LoVo (cell line): ENCODE measurements at regions not wholly inside any gene's neighbourhood (a gene's known extent, or its start where the extent isn't known, plus 50 kb on each side); places are given as distances from the start of the nearest gene placed in this dataset.

Experiments used
- DNase-seq: peaks from one replicate; pipeline ENCODE4 v3.0.0-alpha.2; 2016; ENCODE audit warnings: low spot score

GRCh38 chr10:107443326-107443725 lies 278.8 kb upstream of the SORCS1 start:
- DNase-seq, result no peak

- DNase-seq, result no peak
Measured at GRCh38 chr10:107442035-107442505, 277.6 kb upstream of the SORCS1 start.

GRCh38 chr10:107440741-107441140 lies 276.2 kb upstream of the SORCS1 start:
- DNase-seq, result no peak

GRCh38 chr10:107437921-107438320 lies 273.4 kb upstream of the SORCS1 start:
- DNase-seq, result no peak

GRCh38 chr10:107436568-107436967 lies 272.1 kb upstream of the SORCS1 start:
- DNase-seq, result no peak

- no peak for DNase-seq
Measured at GRCh38 chr10:107434854-107435253, 270.3 kb upstream of the SORCS1 start.

- DNase-seq, result no peak
Measured at GRCh38 chr10:107434201-107434600, 269.7 kb upstream of the SORCS1 start.

GRCh38 chr10:107433605-107434004 lies 269.1 kb upstream of the SORCS1 start:
- DNase-seq, result no peak

- DNase-seq, result no peak
Measured at GRCh38 chr10:107430446-107430845, 265.9 kb upstream of the SORCS1 start.

- DNase-seq, result no peak
Measured at GRCh38 chr10:107427016-107427415, 262.5 kb upstream of the SORCS1 start.

GRCh38 chr10:107425931-107426553 lies 261.5 kb upstream of the SORCS1 start:
- no peak for DNase-seq

GRCh38 chr10:107424628-107425027 lies 260.1 kb upstream of the SORCS1 start:
- DNase-seq, result no peak

- no peak for DNase-seq
Measured at GRCh38 chr10:107423903-107424302, 259.4 kb upstream of the SORCS1 start.

GRCh38 chr10:107422681-107423080 lies 258.2 kb upstream of the SORCS1 start:
- no peak for DNase-seq

- DNase-seq, result no peak
Measured at GRCh38 chr10:107420196-107420595, 255.7 kb upstream of the SORCS1 start.

GRCh38 chr10:107418085-107418806 lies 253.7 kb upstream of the SORCS1 start:
- no peak for DNase-seq

GRCh38 chr10:107417446-107417845 lies 252.9 kb upstream of the SORCS1 start:
- DNase-seq, result no peak

- DNase-seq, result no peak
Measured at GRCh38 chr10:107415446-107415845, 250.9 kb upstream of the SORCS1 start.

GRCh38 chr10:107413971-107414370 lies 249.5 kb upstream of the SORCS1 start:
- DNase-seq, result no peak

- DNase-seq, result no peak
Measured at GRCh38 chr10:107409522-107409921, 245.0 kb upstream of the SORCS1 start.

GRCh38 chr10:107398115-107398514 lies 233.6 kb upstream of the SORCS1 start:
- DNase-seq, result no peak

- DNase-seq, result no peak
Measured at GRCh38 chr10:107391901-107392300, 227.4 kb upstream of the SORCS1 start.

- DNase-seq, result no peak
Measured at GRCh38 chr10:107390563-107390962, 226.1 kb upstream of the SORCS1 start.

- DNase-seq, result no peak
Measured at GRCh38 chr10:107383357-107383756, 218.9 kb upstream of the SORCS1 start.
